ENCODE measurements at regions not wholly inside any gene's neighbourhood (a gene's known extent, or its start where the extent isn't known, plus 50 kb on each side); places are given as distances from the start of the nearest gene placed in this dataset.
"Not testable (repeated sequence)": the region's sequence is repeated elsewhere in the genome, so short reads cannot be mapped to it uniquely, and the experiment has no call there.

DNA sequence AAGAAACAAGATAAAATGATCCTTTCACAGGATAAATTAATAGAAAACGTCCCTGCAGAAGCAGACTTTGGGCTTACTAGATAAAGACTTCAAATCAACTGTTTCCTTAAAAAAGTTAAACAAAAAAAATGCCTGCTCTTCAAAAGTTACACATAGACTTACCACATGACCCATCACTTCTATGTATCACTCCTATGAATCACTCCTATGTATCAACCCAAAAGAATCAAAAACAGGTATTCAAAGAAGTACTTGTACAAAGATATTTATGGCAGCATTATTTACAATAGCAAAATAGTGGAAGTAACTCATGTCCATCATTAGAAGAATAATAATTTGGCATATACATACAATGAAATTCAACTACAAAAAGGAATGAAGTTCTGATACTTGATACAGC, 56.3 kb upstream of the PRDM9 start:
- Mint-ChIP-seq H3K27ac (no peak overlapping the region), H3K4me3 (no peak overlapping the region), H3K4me1 (ENCODE audit: low read depth in 2 of 2) (no peaks in the 10 kb centered on the region), H3K27me3 (no peaks in the 10 kb centered on the region), H3K9me3 (peaks cover 16% of the 10 kb centered on the region), H3K36me3 (no peaks in the 10 kb centered on the region)
- ATAC-seq (no peak), DNase-seq (ENCODE audit: low spot score) (no peak)

DNA sequence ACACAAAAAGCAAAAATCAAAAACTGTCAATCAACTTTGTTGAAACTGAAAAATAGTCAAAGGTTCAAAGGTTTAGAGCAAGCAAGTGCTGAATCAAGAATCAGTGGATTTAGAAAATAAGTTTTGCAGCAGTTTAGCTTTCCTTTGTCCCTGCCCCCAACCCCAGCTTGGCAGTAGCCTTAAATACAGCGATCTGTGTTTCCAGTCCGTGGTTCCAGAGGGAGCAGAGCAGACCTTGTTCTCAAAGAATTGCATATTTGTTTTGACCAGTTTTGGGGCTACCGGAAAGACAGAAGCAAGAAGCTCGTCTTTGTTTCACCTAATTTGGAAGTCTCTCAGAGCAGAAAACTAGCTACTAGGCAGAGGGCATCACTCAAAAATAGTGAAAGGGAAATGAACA, 57.2 kb upstream of the PRDM9 start:
- Mint-ChIP-seq H3K36me3 (no peaks in the 10 kb centered on the region), H3K4me1 (ENCODE audit: low read depth in 2 of 2) (no peaks in the 10 kb centered on the region), H3K4me3 (no peak overlapping the region), H3K27ac (no peak overlapping the region), H3K27me3 (no peaks in the 10 kb centered on the region), H3K9me3 (peaks cover 16% of the 10 kb centered on the region)
- DNase-seq (ENCODE audit: low spot score) (no peak), ATAC-seq (no peak)

DNA sequence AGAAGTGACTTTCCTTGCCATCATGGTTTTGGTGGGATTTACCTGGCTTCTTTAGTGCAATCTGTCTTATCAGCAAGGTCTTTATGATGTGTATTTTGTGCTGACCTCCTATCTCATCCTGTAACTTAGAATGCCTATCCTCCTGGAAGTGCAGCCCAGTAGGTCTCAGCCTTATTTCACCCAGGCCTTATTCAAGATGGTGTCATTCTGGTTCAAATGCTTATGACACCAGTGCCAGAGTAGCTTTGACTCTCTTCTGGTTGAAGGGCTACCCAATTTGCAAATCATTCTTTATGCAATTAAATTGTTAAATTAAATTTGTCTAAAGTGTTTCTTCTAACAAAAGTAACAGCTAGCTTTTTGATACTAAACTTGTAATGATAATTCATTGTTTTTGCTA, 58.8 kb upstream of the PRDM9 start:
- no peak for ATAC-seq
- no peak overlapping the region for H3K27ac Mint-ChIP-seq
- DNase-seq (ENCODE audit: low spot score): no peak
- no peaks in the 10 kb centered on the region for H3K36me3 Mint-ChIP-seq
- peaks cover 12% of the 10 kb centered on the region for H3K9me3 Mint-ChIP-seq
- H3K27me3 Mint-ChIP-seq: no peaks in the 10 kb centered on the region
- no peaks in the 10 kb centered on the region for H3K4me1 Mint-ChIP-seq (ENCODE audit: low read depth in 2 of 2)
- H3K4me3 Mint-ChIP-seq: no peak overlapping the region

DNA sequence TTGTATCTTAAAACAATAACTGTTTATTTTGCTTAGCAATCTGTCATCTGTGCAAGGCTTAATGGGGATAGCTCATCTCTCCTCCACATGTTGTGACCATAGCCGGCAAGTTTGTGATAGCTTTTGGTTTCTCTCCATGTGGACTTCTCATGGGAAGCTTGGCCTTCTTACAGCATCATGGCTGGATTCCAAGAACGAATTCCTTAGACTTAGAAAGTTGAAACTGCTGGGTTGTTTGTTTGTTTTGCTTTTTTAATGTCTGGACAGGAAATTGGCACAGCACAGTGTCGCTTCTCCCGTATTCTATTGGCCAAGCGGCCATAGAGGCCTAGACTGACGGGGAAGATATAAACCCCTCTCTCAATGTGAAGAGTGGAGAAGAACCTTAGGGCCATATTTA, 61.0 kb upstream of the PRDM9 start:
- ATAC-seq: no peak
- Mint-ChIP-seq H3K27me3 (no peaks in the 10 kb centered on the region), H3K27ac (no peak overlapping the region), H3K36me3 (no peaks in the 10 kb centered on the region), H3K4me3 (no peak overlapping the region), H3K4me1 (ENCODE audit: low read depth in 2 of 2) (no peaks in the 10 kb centered on the region), H3K9me3 (peaks cover 4% of the 10 kb centered on the region)
- no peak for DNase-seq (ENCODE audit: low spot score)

DNA sequence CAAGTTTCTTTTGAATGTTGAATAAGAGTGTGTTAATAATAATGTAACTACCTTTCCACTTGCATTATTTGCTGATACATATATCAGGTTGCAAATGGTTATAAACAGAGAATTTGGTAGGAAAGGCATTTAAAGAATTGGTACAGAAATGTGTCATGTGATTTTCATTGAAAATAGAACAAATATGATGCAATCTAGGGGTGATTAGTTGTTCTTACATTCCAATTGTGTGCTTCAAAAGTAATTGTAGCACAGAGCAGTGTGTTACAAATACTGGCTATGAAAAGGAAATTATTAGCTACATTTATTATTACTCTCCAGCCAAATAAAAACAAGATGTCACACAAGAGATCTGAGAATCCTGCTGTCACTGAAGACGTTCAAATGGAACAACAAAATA, 61.8 kb upstream of the PRDM9 start:
- Mint-ChIP-seq H3K4me3 (no peak overlapping the region), H3K27me3 (no peaks in the 10 kb centered on the region), H3K36me3 (no peaks in the 10 kb centered on the region), H3K4me1 (ENCODE audit: low read depth in 2 of 2) (no peaks in the 10 kb centered on the region), H3K9me3 (peaks cover 9% of the 10 kb centered on the region), H3K27ac (no peak overlapping the region)
- no peak for ATAC-seq
- DNase-seq (ENCODE audit: low spot score): no peak

DNA sequence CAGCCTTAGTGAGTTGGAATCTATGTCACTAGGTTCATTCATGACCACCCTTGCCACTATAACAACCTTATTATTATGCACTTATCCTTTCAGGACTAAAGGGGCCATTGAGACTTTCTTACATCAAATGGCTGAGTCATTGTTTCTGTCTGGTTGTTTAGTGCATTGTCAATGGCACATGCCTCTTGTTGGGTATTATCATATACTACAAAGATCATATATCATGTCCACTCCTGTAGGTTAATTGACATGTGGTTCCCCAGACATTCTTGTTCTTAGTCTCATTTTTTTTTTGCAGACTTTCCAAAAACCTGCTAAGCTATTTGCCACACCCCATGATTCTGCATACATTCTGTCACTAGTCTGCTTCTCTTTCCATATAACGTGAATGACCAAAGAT, 66.7 kb upstream of the PRDM9 start:
- Mint-ChIP-seq H3K36me3 (no peaks in the 10 kb centered on the region), H3K9me3 (peaks cover 9% of the 10 kb centered on the region), H3K4me1 (ENCODE audit: low read depth in 2 of 2) (no peaks in the 10 kb centered on the region), H3K27ac (no peak overlapping the region), H3K4me3 (no peak overlapping the region), H3K27me3 (no peaks in the 10 kb centered on the region)
- DNase-seq (ENCODE audit: low spot score): no peak
- ATAC-seq: no peak

DNA sequence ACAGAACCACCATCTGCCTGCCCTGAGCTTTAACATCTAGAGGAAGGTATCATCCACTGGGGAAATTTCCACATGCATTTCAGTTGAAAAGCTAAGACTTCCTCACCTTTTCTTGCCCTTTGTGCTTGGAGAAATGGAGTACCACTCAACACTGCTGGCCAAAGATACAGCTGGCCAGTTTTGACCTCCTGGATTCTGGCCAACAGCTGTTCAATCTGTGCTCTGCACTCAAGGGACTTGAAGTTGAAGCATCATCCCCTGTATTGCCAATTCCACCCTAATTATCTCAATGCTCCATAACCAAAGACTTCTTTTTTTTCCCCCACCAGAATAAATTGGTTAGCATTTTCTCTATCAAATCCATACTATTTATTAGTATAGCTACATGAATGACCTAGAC, 70.4 kb upstream of the PRDM9 start:
- no peaks in the 10 kb centered on the region for H3K27me3 Mint-ChIP-seq
- no peaks in the 10 kb centered on the region for H3K4me1 Mint-ChIP-seq (ENCODE audit: low read depth in 2 of 2)
- no peak for DNase-seq (ENCODE audit: low spot score)
- H3K27ac Mint-ChIP-seq: no peak overlapping the region
- no peak for ATAC-seq
- no peak overlapping the region for H3K4me3 Mint-ChIP-seq
- H3K9me3 Mint-ChIP-seq: peaks cover 9% of the 10 kb centered on the region
- H3K36me3 Mint-ChIP-seq: no peaks in the 10 kb centered on the region

DNA sequence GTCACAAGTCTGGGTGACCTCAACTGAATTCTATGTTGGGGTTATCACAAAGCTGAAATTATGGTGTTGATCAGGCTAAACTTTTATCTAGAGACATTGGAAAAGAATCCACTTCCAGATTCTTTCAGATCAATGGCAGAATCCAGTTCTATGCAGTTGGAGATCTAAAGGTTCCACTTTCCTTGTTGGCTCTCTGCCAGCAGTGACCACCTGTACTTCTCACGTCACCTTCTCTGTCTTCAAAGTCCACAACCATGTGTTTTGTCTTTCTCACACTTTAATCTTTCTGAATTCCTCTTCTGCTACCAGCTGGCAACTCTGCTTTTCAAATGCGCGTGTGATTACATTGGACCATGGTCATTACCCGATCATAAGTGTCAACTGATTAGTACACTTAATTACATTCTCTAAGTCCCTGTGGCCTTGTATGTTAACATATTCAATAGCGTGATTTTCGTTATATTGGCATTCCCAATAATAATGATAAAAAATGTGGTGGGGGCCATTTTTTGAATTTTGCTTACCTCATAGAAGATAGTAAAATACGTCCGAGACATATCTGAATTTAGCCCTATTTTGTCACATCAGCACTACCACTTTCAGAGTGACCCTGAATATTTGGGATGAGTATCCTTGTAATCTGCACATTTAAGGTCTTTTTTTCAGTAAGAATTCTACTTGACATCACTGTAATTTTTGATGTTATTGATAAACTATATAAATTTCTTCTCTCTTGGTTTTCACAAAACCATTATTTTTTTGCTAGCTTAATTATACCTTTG, 73.7 kb upstream of the PRDM9 start:
- Mint-ChIP-seq H3K4me1 (ENCODE audit: low read depth in 2 of 2) (no peaks in the 10 kb centered on the region), H3K4me3 (no peak overlapping the region), H3K36me3 (no peaks in the 10 kb centered on the region), H3K27ac (no peak overlapping the region), H3K9me3 (no peaks in the 10 kb centered on the region), H3K27me3 (no peaks in the 10 kb centered on the region)
- DNase-seq (ENCODE audit: low spot score) (no peak), ATAC-seq (no peak)

DNA sequence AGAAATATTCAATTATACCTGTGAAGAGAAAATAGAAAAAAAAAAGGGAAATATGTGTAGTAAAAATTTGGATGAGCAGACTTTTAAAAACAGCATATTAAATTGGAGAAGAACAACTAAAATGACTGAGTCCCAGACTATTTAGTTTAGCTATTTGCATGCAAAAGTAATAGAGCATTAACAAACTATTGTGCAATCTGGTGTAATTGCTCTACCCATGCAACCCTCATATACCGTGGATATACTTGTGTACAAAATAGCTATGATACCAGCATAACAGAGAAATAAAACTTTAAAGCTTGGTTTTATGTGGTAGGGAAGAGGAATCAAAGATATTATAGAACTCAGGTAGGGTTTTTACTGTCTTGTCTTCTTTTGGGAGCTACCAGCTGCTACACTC, 78.7 kb upstream of the PRDM9 start:
- Mint-ChIP-seq H3K27ac (no peak overlapping the region), H3K4me3 (no peak overlapping the region), H3K4me1 (ENCODE audit: low read depth in 2 of 2) (no peaks in the 10 kb centered on the region), H3K36me3 (no peaks in the 10 kb centered on the region), H3K9me3 (peaks cover 12% of the 10 kb centered on the region), H3K27me3 (no peaks in the 10 kb centered on the region)
- ATAC-seq (no peak), DNase-seq (ENCODE audit: low spot score) (no peak)

DNA sequence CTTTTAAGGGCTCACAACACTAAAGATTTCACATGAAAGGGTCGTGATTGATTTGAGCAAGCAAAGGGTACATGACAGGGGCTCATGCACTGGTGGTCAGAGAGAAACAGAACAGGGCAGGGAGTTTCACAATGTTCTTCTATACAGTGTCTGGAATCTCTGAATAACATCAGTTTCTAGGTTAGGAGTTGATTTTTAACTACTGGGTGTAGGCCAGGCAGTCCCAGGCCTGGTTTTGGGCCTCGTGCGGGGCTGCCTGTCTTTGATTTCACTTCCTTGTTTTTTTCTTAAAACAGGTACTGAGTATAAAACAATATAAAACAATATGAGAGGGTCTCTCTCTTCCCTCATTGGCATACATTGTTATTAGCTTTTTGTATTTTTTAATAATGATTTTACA, 87.2 kb upstream of the PRDM9 start:
- H3K4me3 Mint-ChIP-seq; DNase-seq (ENCODE audit: low spot score); H3K27me3 Mint-ChIP-seq; H3K27ac Mint-ChIP-seq; H3K4me1 Mint-ChIP-seq (ENCODE audit: low read depth in 2 of 2); ATAC-seq: not testable (repeated sequence)
- Mint-ChIP-seq H3K36me3 (peaks cover 11% of the 10 kb centered on the region), H3K9me3 (peaks cover 14% of the 10 kb centered on the region)

DNA sequence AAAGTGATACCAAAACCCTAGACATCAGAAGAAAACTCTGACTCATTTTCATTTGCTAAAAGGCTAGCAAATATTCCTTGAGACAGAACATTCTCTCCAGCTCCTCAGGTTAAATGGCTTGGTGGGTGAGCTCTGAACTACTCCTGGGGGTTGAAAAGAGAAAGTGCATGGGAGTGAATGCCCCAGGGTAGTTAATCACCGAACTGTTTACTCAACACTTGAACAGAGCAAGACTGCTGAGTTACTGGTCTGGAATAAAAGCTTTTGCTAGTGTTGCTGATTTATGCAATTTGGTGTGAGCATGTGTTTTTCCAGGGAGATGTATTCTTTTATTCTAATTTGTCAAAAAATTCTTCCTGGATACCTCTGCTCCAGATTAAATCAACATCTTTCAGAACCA, 88.3 kb upstream of the PRDM9 start:
- no peaks in the 10 kb centered on the region for H3K4me1 Mint-ChIP-seq (ENCODE audit: low read depth in 2 of 2)
- H3K27ac Mint-ChIP-seq: no peak overlapping the region
- H3K9me3 Mint-ChIP-seq: peaks cover 14% of the 10 kb centered on the region
- peaks cover 11% of the 10 kb centered on the region for H3K36me3 Mint-ChIP-seq
- DNase-seq (ENCODE audit: low spot score) (no peak), ATAC-seq (no peak)
- H3K4me3 Mint-ChIP-seq: no peak overlapping the region
- H3K27me3 Mint-ChIP-seq: no peaks in the 10 kb centered on the region

DNA sequence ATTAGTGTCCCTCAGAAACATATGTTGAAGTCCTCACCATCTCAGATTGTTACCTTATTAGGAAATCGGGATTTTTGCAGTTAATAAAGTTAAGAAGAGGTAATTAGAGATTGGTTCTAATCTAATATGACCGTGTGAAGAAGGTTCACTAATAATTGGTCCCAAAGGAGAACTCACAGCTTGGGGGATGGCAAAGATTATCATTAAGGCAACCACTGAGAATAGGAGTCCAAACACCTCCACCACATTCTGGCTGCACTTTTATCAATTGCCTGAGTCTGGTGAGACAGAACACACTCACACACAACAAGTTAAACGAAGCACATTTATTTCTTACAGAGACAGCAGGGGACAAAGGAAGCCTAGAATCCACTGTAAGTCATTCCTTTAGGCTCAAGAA, 94.9 kb upstream of the PRDM9 start:
- Mint-ChIP-seq H3K27me3 (no peaks in the 10 kb centered on the region), H3K36me3 (peaks cover 12% of the 10 kb centered on the region), H3K4me3 (no peak overlapping the region), H3K27ac (no peak overlapping the region), H3K4me1 (ENCODE audit: low read depth in 2 of 2) (no peaks in the 10 kb centered on the region), H3K9me3 (peaks cover 16% of the 10 kb centered on the region)
- DNase-seq (ENCODE audit: low spot score): no peak
- no peak for ATAC-seq

DNA sequence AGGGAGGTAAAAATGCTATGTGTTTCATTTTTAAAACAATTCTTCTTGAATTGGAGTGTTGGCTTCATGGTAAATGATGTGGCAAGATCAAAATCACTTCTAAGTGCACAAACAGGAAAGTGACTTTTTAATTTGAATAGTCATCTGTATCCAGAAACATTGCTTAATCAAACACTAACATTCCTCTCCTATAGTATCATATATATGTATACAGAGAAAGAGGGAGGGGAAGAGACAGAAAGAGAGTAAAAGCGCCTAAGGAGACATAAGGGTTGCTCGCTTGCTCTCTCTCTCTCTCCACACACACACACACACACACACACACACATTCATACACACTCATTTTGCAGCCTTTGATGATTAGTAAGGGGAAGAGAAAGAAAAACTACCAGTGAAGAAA, 95.4 kb upstream of the PRDM9 start:
- Mint-ChIP-seq H3K36me3 (peaks cover 12% of the 10 kb centered on the region), H3K27me3 (no peaks in the 10 kb centered on the region)

DNA sequence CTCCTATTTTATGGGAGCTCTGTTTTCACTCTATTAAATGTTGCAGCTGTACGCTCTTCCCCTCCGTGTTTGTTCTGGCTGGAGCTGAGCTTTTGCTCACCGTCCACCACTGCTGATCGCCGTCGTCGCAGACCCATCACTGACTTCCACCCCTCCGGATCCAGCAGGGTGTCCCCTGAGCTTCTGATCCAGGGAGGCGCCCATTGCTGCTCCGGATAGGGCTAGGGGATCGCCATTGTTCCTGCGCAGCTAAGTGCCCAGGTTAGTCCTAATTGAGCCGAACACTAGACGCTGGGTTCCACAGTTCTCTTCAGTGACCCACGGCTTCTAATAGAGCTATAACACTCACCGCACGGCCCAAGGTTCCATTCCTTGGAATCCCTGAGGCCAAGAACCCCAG, 96.2 kb upstream of the PRDM9 start:
- peaks cover 20% of the 10 kb centered on the region for H3K9me3 Mint-ChIP-seq
- no peak for DNase-seq (ENCODE audit: low spot score)
- no peak overlapping the region for H3K27ac Mint-ChIP-seq
- no peak overlapping the region for H3K4me3 Mint-ChIP-seq
- no peak for ATAC-seq
- H3K27me3 Mint-ChIP-seq: no peaks in the 10 kb centered on the region
- H3K4me1 Mint-ChIP-seq (ENCODE audit: low read depth in 2 of 2): no peaks in the 10 kb centered on the region
- peaks cover 12% of the 10 kb centered on the region for H3K36me3 Mint-ChIP-seq

More for the DNA sequence above, 95.4 kb upstream of the PRDM9 start:
- no peak for ATAC-seq
- Mint-ChIP-seq H3K9me3 (peaks cover 19% of the 10 kb centered on the region), H3K4me3 (no peak overlapping the region), H3K4me1 (ENCODE audit: low read depth in 2 of 2) (no peaks in the 10 kb centered on the region), H3K27ac (no peak overlapping the region)
- DNase-seq (ENCODE audit: low spot score): no peak

DNA sequence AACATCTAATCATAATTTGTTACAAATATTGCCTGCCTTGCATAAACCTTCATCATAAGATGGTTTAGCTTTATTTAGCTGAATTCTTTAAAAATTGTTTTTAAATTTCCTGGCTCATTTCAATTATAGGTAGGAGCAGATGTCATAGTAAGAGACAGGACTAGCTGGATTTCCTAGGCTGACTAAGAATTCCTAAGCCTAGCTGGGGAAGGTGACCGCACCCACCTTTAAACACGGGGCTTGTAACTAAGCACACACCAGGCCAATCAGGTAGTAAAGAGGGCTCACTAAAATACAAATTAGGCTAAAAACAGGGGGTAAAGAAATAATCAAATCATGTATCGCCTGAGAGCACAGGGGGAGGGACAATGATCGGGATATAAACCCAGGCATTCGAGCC, 96.6 kb upstream of the PRDM9 start:
- H3K27ac Mint-ChIP-seq; ATAC-seq; H3K4me1 Mint-ChIP-seq (ENCODE audit: low read depth in 2 of 2); H3K4me3 Mint-ChIP-seq; H3K36me3 Mint-ChIP-seq; H3K27me3 Mint-ChIP-seq; DNase-seq (ENCODE audit: low spot score): not testable (repeated sequence)
- H3K9me3 Mint-ChIP-seq: peaks cover 19% of the 10 kb centered on the region

All from natural killer cell treated with Interleukin-12 subunit alpha and Interleukin-12 subunit beta and Interleukin-15 and Interleukin-18, amount 100 ng/mL, for 72 hours (primary cell).